ENCODE measurements at regions not wholly inside any gene's neighbourhood (a gene's known extent, or its start where the extent isn't known, plus 50 kb on each side); places are given as distances from the start of the nearest gene placed in this dataset.

GRCh38 chr13:109584844-109585361 is 201.5 kb downstream of the IRS2 start:
- no peak for DNase-seq (ENCODE audit: low read depth)
- no peak for TF ChIP-seq EZH2 (IDR thresholded peaks at IDR 0.05; ENCODE audit: insufficient read depth, low read length)
- no peak for TF ChIP-seq CTCF (IDR thresholded peaks at IDR 0.05; ENCODE audit: insufficient read depth, low read depth, low read length)
- no peaks in the 10 kb centered on the region for H3K36me3 ChIP-seq (ENCODE audit: insufficient read depth, low read length)
- no peak overlapping the region for H2AFZ ChIP-seq (ENCODE audit: low read depth, low read length)
- H3K27ac Mint-ChIP-seq (ENCODE audit: unreplicated experiment) = no peak overlapping the region
- H3K79me2 ChIP-seq (ENCODE audit: insufficient read depth, low read length) = no peaks in the 10 kb centered on the region
- peaks cover 4% of the 10 kb centered on the region for H3K9me3 Mint-ChIP-seq (ENCODE audit: unreplicated experiment)
- H3K9me3 ChIP-seq (ENCODE audit: insufficient read depth, low read depth, low read length) = no peaks in the 10 kb centered on the region
- no peak overlapping the region for H3K27ac ChIP-seq (ENCODE audit: low read depth, low read length)
- no peak overlapping the region for H3K4me3 ChIP-seq (ENCODE audit: insufficient read depth, low read depth, low read length)
- no peaks in the 10 kb centered on the region for H3K27me3 ChIP-seq (ENCODE audit: insufficient read depth, low read length)
- no peaks in the 10 kb centered on the region for H3K36me3 Mint-ChIP-seq (ENCODE audit: low read depth, unreplicated experiment)
- H4K20me1 ChIP-seq (ENCODE audit: insufficient read depth, low read length) = no peaks in the 10 kb centered on the region
- peaks cover 9% of the 10 kb centered on the region for H3K4me1 Mint-ChIP-seq (ENCODE audit: low read depth, unreplicated experiment)
- H3K4me1 ChIP-seq (ENCODE audit: insufficient read depth, low read length) = no peaks in the 10 kb centered on the region
- no peak for FAIRE-seq
- H3K4me2 ChIP-seq (ENCODE audit: low read length) = no peak overlapping the region
- no peak overlapping the region for H3K9ac ChIP-seq (ENCODE audit: low read length)
- peaks cover 2% of the 10 kb centered on the region for H3K27me3 Mint-ChIP-seq (ENCODE audit: low read depth, unreplicated experiment)
- H3K4me3 Mint-ChIP-seq (ENCODE audit: unreplicated experiment) = no peak overlapping the region

DNA sequence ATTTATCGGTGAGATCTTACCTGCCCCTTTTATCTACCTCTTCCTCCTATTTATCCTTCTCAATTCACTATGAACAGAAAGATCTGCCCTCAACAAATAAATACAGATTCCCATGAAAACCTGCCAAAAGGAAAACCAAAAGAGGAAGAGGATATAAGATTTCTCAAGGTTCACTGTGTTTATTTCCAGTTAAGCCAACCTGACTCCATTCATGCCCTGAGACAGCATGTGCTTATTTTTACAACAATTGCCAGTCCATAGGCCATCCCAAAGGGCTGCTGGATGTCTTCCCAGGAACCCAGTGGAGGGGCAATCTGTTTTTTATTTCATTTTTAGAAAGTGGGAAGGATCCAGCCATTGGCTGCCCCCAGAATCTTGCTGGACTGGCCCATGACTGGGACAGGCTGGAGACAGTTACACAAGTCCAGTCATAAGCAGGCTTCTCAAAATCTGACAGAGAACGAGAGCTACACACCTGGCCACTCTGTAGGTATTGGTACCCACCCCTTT is 209.1 kb downstream of the IRS2 start:
- Histone ChIP-seq H3K9me3 (ENCODE audit: insufficient read depth, low read depth, low read length) (no peaks in the 10 kb centered on the region), H3K4me3 (ENCODE audit: insufficient read depth, low read depth, low read length) (no peak overlapping the region), H3K4me2 (ENCODE audit: low read length) (no peak overlapping the region), H3K79me2 (ENCODE audit: insufficient read depth, low read length) (no peaks in the 10 kb centered on the region), H3K4me1 (ENCODE audit: insufficient read depth, low read length) (no peaks in the 10 kb centered on the region), H3K9ac (ENCODE audit: low read length) (no peak overlapping the region), H2AFZ (ENCODE audit: low read depth, low read length) (no peak overlapping the region), H3K27ac (ENCODE audit: low read depth, low read length) (no peak overlapping the region), H3K27me3 (ENCODE audit: insufficient read depth, low read length) (no peaks in the 10 kb centered on the region), H3K36me3 (ENCODE audit: insufficient read depth, low read length) (no peaks in the 10 kb centered on the region), H4K20me1 (ENCODE audit: insufficient read depth, low read length) (no peaks in the 10 kb centered on the region)
- TF ChIP-seq CTCF (IDR thresholded peaks at IDR 0.05; ENCODE audit: insufficient read depth, low read depth, low read length) (no peak), EZH2 (IDR thresholded peaks at IDR 0.05; ENCODE audit: insufficient read depth, low read length) (no peak)
- peaks cover 4% of the 10 kb centered on the region for H3K9me3 Mint-ChIP-seq (ENCODE audit: unreplicated experiment)
- H3K36me3 Mint-ChIP-seq (ENCODE audit: low read depth, unreplicated experiment) = no peaks in the 10 kb centered on the region
- H3K27me3 Mint-ChIP-seq (ENCODE audit: low read depth, unreplicated experiment) = no peaks in the 10 kb centered on the region
- no peaks in the 10 kb centered on the region for H3K4me1 Mint-ChIP-seq (ENCODE audit: low read depth, unreplicated experiment)
- no peak for DNase-seq (ENCODE audit: low read depth)
- H3K4me3 Mint-ChIP-seq (ENCODE audit: unreplicated experiment) = no peak overlapping the region
- H3K27ac Mint-ChIP-seq (ENCODE audit: unreplicated experiment) = no peak overlapping the region
- no peak for FAIRE-seq

DNA sequence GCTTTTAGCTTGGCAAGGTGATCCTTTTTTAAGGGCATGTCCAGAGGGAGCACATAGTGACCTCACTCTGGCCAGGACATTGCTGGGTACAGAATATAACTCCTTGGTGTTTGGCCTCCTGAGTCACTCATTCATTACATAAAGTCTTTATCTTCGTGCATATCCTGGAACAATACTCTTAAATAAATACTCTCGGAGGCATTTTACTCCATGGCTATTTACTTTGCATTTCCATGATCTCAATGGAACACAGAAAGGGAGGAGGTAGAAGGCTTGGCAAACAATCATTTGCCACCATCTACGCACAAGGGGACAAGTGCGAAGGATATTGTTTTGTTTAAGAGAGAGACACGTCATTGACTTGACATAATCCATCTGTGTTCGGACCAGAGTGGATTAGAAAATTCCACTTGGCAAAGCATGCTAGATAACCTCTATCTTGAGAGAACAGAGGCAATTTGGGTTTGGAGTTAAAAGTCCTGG is 210.0 kb downstream of the IRS2 start:
- no peak overlapping the region for H3K27ac ChIP-seq (ENCODE audit: low read depth, low read length)
- H3K9me3 ChIP-seq (ENCODE audit: insufficient read depth, low read depth, low read length) = no peaks in the 10 kb centered on the region
- DNase-seq (ENCODE audit: low read depth) (no peak), FAIRE-seq (no peak)
- TF ChIP-seq EZH2 (IDR thresholded peaks at IDR 0.05; ENCODE audit: insufficient read depth, low read length) (no peak), CTCF (IDR thresholded peaks at IDR 0.05; ENCODE audit: insufficient read depth, low read depth, low read length) (no peak)
- no peaks in the 10 kb centered on the region for H3K4me1 ChIP-seq (ENCODE audit: insufficient read depth, low read length)
- H4K20me1 ChIP-seq (ENCODE audit: insufficient read depth, low read length) = no peaks in the 10 kb centered on the region
- no peaks in the 10 kb centered on the region for H3K79me2 ChIP-seq (ENCODE audit: insufficient read depth, low read length)
- no peak overlapping the region for H2AFZ ChIP-seq (ENCODE audit: low read depth, low read length)
- Mint-ChIP-seq H3K27ac (ENCODE audit: unreplicated experiment) (no peak overlapping the region), H3K4me1 (ENCODE audit: low read depth, unreplicated experiment) (no peaks in the 10 kb centered on the region), H3K27me3 (ENCODE audit: low read depth, unreplicated experiment) (no peaks in the 10 kb centered on the region), H3K36me3 (ENCODE audit: low read depth, unreplicated experiment) (no peaks in the 10 kb centered on the region), H3K9me3 (ENCODE audit: unreplicated experiment) (peaks cover 2% of the 10 kb centered on the region), H3K4me3 (ENCODE audit: unreplicated experiment) (no peak overlapping the region)
- no peak overlapping the region for H3K4me3 ChIP-seq (ENCODE audit: insufficient read depth, low read depth, low read length)
- no peak overlapping the region for H3K9ac ChIP-seq (ENCODE audit: low read length)
- no peaks in the 10 kb centered on the region for H3K27me3 ChIP-seq (ENCODE audit: insufficient read depth, low read length)
- no peaks in the 10 kb centered on the region for H3K36me3 ChIP-seq (ENCODE audit: insufficient read depth, low read length)
- H3K4me2 ChIP-seq (ENCODE audit: low read length) = no peak overlapping the region
